Caco-2 (cell line): ENCODE measurements at regions not wholly inside any gene's neighbourhood (a gene's known extent, or its start where the extent isn't known, plus 50 kb on each side); places are given as distances from the start of the nearest gene placed in this dataset.

Experiments used
- BruUV-seq: library from RNA; stranded (reverse); fragments of 400-500 nt; replicated peaks from 2 replicates; lab custom pipeline; 2021; lab: Mats Ljungman, UMichigan
- CTCF ChIA-PET: fragments of 300-600 bp; sonication (Branson Sonifier 250); formaldehyde crosslinking; loops from one replicate; lab custom pipeline; 2022; ENCODE audit warnings: antibody characterized with exemption; lab: Charles Lee
- POLR2A ChIA-PET: fragments of 300-600 bp; sonication (Branson Sonifier 250); formaldehyde crosslinking; loops from one replicate; lab custom pipeline; 2022; ENCODE audit warnings: antibody characterized with exemption; lab: Charles Lee
- DNase-seq, 2 experiments: peaks; one replicate each; pipeline versions ENCODE4 v3.0.0 to v3.0.0-alpha.2; 2020 to 2022
- H3K27me3 ChIP-seq: replicated peaks from 2 replicates; pipeline ENCODE4 v1.6.0; 2011; ENCODE audit warnings: low read length; ENCODE audit not compliant: control insufficient read depth, insufficient read depth
- H3K36me3 ChIP-seq: 2 replicates; pipeline ENCODE4 v1.5.1; 2011; ENCODE audit warnings: low read length; ENCODE audit not compliant: control insufficient read depth, insufficient read depth
- H3K4me1 ChIP-seq: fragments of 250-450 bp; sonication (Bioruptor Pico); 2 replicates; pipeline ENCODE4 v1.5.1; 2020; ENCODE audit warnings: mild to moderate bottlenecking
- H3K4me3 ChIP-seq: 2 replicates; pipeline ENCODE4 v1.5.1; 2011; ENCODE audit warnings: low read depth, mild to moderate bottlenecking, control low read depth, low read length
- H3K9me3 ChIP-seq: fragments of 250-450 bp; sonication (Bioruptor Pico); 2 replicates; pipeline ENCODE4 v1.5.1; 2020; ENCODE audit warnings: mild to moderate bottlenecking, moderate library complexity
- H3K27ac Mint-ChIP-seq: one replicate; pipeline ENCODE4 v1.8.0; 2022; ENCODE audit warnings: mixed read lengths; ENCODE audit not compliant: unreplicated experiment
- H3K27me3 Mint-ChIP-seq: one replicate; pipeline ENCODE4 v1.8.0; 2022; ENCODE audit warnings: mixed read lengths; ENCODE audit not compliant: insufficient read depth, unreplicated experiment
- H3K36me3 Mint-ChIP-seq: one replicate; pipeline ENCODE4 v1.8.0; 2022; ENCODE audit warnings: mild to moderate bottlenecking, mixed read lengths; ENCODE audit not compliant: insufficient read depth, unreplicated experiment
- H3K4me1 Mint-ChIP-seq: one replicate; pipeline ENCODE4 v1.8.0; 2022; ENCODE audit warnings: low read depth, mixed read lengths; ENCODE audit not compliant: unreplicated experiment
- H3K4me3 Mint-ChIP-seq: one replicate; pipeline ENCODE4 v1.8.0; 2022; ENCODE audit warnings: mild to moderate bottlenecking, moderate library complexity, mixed read lengths; ENCODE audit not compliant: unreplicated experiment
- H3K9me3 Mint-ChIP-seq: one replicate; pipeline ENCODE4 v1.8.0; 2022; ENCODE audit warnings: mixed read lengths; ENCODE audit not compliant: unreplicated experiment
- intact Hi-C: fragments of 100-400 bp; cut with micrococcal nuclease; formaldehyde crosslinking; loops from one replicate; pipeline ENCODE4 v1.10.0; 2022; ENCODE audit not compliant: unreplicated experiment
- TF ChIP-seq, protein P1 (sequence below), 2 experiments: fragments of 200-600 bp in 1 of 2; IDR thresholded peaks; 1 replicate in 1 of 2; 2 replicates in 1 of 2; pipeline versions ENCODE4 v1.5.1 to v1.8.0; 2011 to 2022; ENCODE audit warnings: antibody characterized with exemption in 1 of 2, control low read depth in 1 of 2, inconsistent platforms in 1 of 2, low read depth in 1 of 2, low read length in 1 of 2, mild to moderate bottlenecking in 1 of 2, moderate library complexity in 1 of 2; ENCODE audit not compliant: insufficient read depth in 1 of 2, severe bottlenecking in 1 of 2, unreplicated experiment in 1 of 2

DNA sequence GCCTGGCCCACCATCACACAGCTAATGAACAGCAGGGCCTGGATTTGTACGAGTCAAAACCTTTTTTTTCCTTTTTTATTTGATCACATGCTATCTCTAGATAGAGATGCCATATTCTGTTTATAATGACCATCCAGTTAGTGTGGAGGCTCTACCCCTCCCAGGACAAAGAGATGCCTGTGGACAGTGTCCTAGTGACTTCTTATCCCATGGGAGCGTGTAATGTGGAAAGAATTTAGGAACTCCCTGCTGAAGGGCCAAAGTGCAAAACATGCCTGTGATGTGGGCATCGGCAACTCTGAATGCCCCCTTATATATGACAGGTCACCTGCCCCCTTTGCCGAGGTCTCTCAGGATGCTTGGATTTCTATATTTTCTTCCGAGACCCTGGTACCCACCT is 292.2 kb downstream of the RRAGC start:
- DNase-seq, result no peak
- ChIA-PET POLR2A (no interaction called here), CTCF (interaction anchor here (0.6 kb wide), 1 partner anchor 25 kb away, joined by 4 read pairs; no protein-coding TSS in a partner anchor)
- TF ChIP-seq, protein P1, sequence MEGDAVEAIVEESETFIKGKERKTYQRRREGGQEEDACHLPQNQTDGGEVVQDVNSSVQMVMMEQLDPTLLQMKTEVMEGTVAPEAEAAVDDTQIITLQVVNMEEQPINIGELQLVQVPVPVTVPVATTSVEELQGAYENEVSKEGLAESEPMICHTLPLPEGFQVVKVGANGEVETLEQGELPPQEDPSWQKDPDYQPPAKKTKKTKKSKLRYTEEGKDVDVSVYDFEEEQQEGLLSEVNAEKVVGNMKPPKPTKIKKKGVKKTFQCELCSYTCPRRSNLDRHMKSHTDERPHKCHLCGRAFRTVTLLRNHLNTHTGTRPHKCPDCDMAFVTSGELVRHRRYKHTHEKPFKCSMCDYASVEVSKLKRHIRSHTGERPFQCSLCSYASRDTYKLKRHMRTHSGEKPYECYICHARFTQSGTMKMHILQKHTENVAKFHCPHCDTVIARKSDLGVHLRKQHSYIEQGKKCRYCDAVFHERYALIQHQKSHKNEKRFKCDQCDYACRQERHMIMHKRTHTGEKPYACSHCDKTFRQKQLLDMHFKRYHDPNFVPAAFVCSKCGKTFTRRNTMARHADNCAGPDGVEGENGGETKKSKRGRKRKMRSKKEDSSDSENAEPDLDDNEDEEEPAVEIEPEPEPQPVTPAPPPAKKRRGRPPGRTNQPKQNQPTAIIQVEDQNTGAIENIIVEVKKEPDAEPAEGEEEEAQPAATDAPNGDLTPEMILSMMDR (IDR thresholded peaks at IDR 0.05; ENCODE audit: insufficient read depth in 1 of 2, low read depth in 1 of 2, low read length in 1 of 2, severe bottlenecking in 1 of 2, unreplicated experiment in 1 of 2), result no peak
- Histone ChIP-seq H3K9me3 (no peaks in the 10 kb centered on the region), H3K36me3 (no peaks in the 10 kb centered on the region), H3K4me3 (no peak overlapping the region), H3K4me1 (peaks cover 16% of the 10 kb centered on the region), H3K27me3 (no peaks in the 10 kb centered on the region)
- Mint-ChIP-seq H3K36me3 (no peaks in the 10 kb centered on the region), H3K27ac (no peak overlapping the region), H3K27me3 (no peaks in the 10 kb centered on the region), H3K4me1 (peaks cover 11% of the 10 kb centered on the region), H3K4me3 (no peak overlapping the region), H3K9me3 (no peaks in the 10 kb centered on the region)
- no TSS peak for BruUV-seq
- intact Hi-C loops, result no loop called here

DNA sequence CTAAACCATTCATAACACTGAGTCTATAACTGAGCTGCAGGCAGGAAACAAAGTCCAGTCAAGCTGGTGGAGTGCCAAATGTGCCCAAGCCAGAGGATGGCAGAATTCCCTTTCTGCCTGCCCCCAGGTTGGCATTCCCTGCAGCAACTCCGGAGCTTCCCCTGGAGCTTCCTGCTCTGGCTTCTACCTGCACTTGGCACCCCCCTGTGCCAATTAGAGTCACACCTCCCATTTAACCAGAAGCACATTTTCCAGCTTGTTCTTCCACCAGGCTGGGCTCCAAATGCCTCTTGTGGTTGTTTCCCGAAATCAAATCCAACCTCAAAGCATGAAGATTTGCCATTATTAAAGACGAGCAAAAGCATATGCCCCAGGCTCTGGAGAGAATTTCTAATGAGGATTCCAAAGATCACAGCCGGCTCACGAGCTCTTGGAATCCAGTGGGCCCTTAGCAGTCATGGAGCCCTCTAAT is 294.5 kb downstream of the RRAGC start:
- TF ChIP-seq, protein P1 (IDR thresholded peaks at IDR 0.05; ENCODE audit: insufficient read depth in 1 of 2, low read depth in 1 of 2, low read length in 1 of 2, severe bottlenecking in 1 of 2, unreplicated experiment in 1 of 2), result no peak
- CTCF ChIA-PET, result no interaction called here
- no peak overlapping the region for H3K4me3 Mint-ChIP-seq
- Histone ChIP-seq H3K36me3 (no peaks in the 10 kb centered on the region), H3K9me3 (no peaks in the 10 kb centered on the region), H3K4me3 (no peak overlapping the region), H3K27me3 (no peaks in the 10 kb centered on the region), H3K4me1 (peaks cover 13% of the 10 kb centered on the region)
- intact Hi-C loops, result no loop called here
- H3K36me3 Mint-ChIP-seq, result no peaks in the 10 kb centered on the region
- H3K27me3 Mint-ChIP-seq, result no peaks in the 10 kb centered on the region
- POLR2A ChIA-PET, result no interaction called here
- H3K27ac Mint-ChIP-seq, result no peak overlapping the region
- no TSS peak for BruUV-seq
- no peaks in the 10 kb centered on the region for H3K9me3 Mint-ChIP-seq
- DNase-seq, result no peak
- H3K4me1 Mint-ChIP-seq, result peaks cover 9% of the 10 kb centered on the region

DNA sequence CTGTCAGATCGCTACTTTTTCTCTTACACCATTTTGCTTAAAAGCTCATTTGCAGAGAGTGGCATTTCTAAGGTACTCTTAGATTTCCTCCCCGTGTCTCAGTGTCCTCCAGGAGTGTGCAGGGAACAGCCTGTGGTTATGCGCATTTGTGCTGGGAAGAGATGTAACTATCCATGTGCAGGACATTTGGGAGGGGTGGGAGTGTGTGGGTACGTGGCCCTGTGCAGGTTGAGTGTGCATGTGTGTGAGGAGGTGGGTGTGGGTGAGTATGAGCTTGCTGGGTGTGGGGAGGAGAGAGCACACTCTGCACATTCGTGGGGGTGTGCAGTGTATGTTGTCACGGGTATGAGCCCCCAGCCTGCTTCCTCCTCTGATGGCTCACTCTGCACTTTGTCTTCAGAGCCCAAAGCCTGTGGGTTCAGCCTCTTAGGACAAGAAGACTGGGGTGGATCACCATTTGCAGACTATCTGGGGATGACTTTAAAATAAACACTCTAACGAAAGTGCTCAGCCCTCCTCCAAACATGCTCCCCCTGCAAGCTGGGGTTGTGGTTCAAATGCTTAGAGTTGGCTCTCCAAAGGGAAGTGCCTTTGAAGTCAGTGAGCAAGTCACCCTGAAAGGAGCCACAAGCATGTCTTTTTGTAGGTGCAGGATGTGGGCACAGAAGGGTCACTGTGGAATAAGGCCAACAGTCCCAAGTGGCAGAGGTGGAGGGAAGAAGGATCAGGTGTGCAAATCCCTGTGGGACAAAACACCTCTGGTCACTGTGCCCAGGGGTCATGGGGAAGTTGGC is 295.4 kb downstream of the RRAGC start:
- POLR2A ChIA-PET, result no interaction called here
- intact Hi-C loops, result no loop called here
- TF ChIP-seq, protein P1 (IDR thresholded peaks at IDR 0.05; ENCODE audit: insufficient read depth in 1 of 2, low read depth in 1 of 2, low read length in 1 of 2, severe bottlenecking in 1 of 2, unreplicated experiment in 1 of 2), result no peak
- Histone ChIP-seq H3K4me3 (no peak overlapping the region), H3K27me3 (no peaks in the 10 kb centered on the region), H3K9me3 (no peaks in the 10 kb centered on the region), H3K36me3 (no peaks in the 10 kb centered on the region), H3K4me1 (peaks cover 5% of the 10 kb centered on the region)
- Mint-ChIP-seq H3K36me3 (no peaks in the 10 kb centered on the region), H3K27ac (no peak overlapping the region), H3K27me3 (no peaks in the 10 kb centered on the region), H3K4me3 (no peak overlapping the region), H3K9me3 (no peaks in the 10 kb centered on the region), H3K4me1 (no peaks in the 10 kb centered on the region)
- CTCF ChIA-PET, result no interaction called here
- BruUV-seq, result no TSS peak
- no peak for DNase-seq
